ENCODE measurements at regions not wholly inside any gene's neighbourhood (a gene's known extent, or its start where the extent isn't known, plus 50 kb on each side); places are given as distances from the start of the nearest gene placed in this dataset.

DNA sequence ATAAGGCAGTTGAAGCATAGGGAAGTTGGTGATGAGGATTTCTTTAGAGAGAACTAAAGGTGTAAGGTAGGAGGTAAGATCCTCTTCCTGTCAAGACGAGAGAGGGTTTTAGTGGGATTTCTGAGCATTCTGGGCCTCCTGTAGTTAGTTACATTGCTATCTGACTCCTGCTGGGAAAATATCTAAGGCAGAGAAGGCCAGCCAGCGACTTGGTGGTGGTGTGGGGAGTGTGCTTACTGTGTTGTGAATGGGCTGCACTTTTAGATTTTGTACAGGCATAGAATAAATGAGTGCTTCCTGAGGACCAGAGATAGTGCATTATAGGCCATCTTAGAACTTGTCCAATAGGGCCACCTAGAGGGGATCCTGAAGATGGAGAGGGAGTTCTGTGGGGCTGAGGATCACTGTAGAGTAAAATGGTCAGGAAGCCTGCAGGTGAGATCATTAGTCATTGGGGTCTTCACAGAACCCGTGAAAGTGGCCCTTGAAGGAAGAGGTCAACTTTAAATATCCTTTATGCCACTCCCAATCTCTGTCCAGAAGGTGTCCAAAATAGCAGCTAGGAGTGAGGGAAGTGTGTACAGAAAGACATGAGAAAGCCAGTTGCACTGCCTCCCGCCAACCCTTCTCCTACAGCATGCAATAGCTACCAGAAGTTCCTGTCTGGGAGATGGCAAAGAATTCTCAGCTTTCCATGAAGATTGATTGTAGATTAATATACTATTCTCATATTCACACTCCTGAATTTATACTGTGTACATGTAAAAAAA lies 266.6 kb downstream of the POLR1F start:
- H3K27ac ChIP-seq (ENCODE audit: low read depth, low read length), result no peak overlapping the region
- no peaks in the 10 kb centered on the region for H3K27me3 ChIP-seq (ENCODE audit: insufficient read depth, low read length)
- intact Hi-C loops (cut with micrococcal nuclease), result no loop called here
- Mint-ChIP-seq H3K27me3 (no peaks in the 10 kb centered on the region), H3K9me3 (peaks cover 0 to 4% (median under 1%) of the 10 kb centered on the region in 8 donors), H3K4me3 (no peak overlapping the region), H3K4me1 (no peaks in the 10 kb centered on the region), H3K36me3 (no peaks in the 10 kb centered on the region), H3K27ac (no peak overlapping the region)
- no peak for DNase-seq
- H3K4me3 ChIP-seq (ENCODE audit: low read length in 2 of 2), result no peak overlapping the region
- ChIA-PET POLR2A (ENCODE audit: partially characterized antibody) (no interaction called here), CTCF (ENCODE audit: partially characterized antibody) (no interaction called here)
- H3K36me3 ChIP-seq (ENCODE audit: insufficient read depth, low read length), result no peaks in the 10 kb centered on the region
- no peaks in the 10 kb centered on the region for H3K4me1 ChIP-seq (ENCODE audit: insufficient read depth, low read length)
- H3K9me3 ChIP-seq (ENCODE audit: control insufficient read depth in 1 of 2, low read length in 2 of 2), result no peaks in the 10 kb centered on the region

GRCh38 chr7:19439517-19439916 lies 269.3 kb downstream of the POLR1F start:
- Histone ChIP-seq H3K9me3 (ENCODE audit: control insufficient read depth in 1 of 2, low read length in 2 of 2) (no peaks in the 10 kb centered on the region), H3K27me3 (ENCODE audit: insufficient read depth, low read length) (no peaks in the 10 kb centered on the region), H3K36me3 (ENCODE audit: insufficient read depth, low read length) (no peaks in the 10 kb centered on the region), H3K4me3 (ENCODE audit: low read length in 2 of 2) (no peak overlapping the region), H3K4me1 (ENCODE audit: insufficient read depth, low read length) (no peaks in the 10 kb centered on the region), H3K27ac (ENCODE audit: low read depth, low read length) (no peak overlapping the region)
- Mint-ChIP-seq H3K9me3 (peaks cover 0 to 4% (median under 1%) of the 10 kb centered on the region in 8 donors), H3K4me1 (no peaks in the 10 kb centered on the region), H3K27ac (no peak overlapping the region), H3K27me3 (no peaks in the 10 kb centered on the region), H3K36me3 (no peaks in the 10 kb centered on the region), H3K4me3 (no peak overlapping the region)
- intact Hi-C loops (cut with micrococcal nuclease), result no loop called here
- no peak for DNase-seq
- CTCF ChIA-PET (ENCODE audit: partially characterized antibody), result no interaction called here
- POLR2A ChIA-PET (ENCODE audit: partially characterized antibody), result no interaction called here

DNA sequence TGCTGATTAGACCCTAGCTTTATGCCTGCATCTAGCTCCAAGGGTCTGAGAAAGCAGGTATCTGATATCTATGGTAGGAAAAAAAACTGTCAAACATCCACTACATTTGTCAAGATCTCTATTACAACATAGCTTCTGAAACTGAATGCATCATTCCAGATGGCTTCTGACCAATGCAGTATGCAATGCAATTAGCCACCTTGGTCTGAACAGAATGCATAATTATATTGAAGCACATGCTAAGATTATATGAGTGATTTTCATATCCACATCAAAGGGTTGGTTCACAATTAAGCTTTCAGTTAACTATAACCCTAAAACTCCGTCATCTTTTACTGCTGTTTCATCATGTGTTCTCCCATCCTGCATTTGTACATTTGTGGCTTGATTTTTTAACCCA lies 271.4 kb downstream of the POLR1F start:
- no peak overlapping the region for H3K4me3 Mint-ChIP-seq
- ChIA-PET POLR2A (ENCODE audit: partially characterized antibody) (no interaction called here), CTCF (ENCODE audit: partially characterized antibody) (interaction anchor here (0.6 kb wide), 1 partner anchor 11 kb away, joined by 3 read pairs; no protein-coding TSS in a partner anchor)
- Histone ChIP-seq H3K36me3 (ENCODE audit: insufficient read depth, low read length) (no peaks in the 10 kb centered on the region), H3K9me3 (ENCODE audit: control insufficient read depth in 1 of 2, low read length in 2 of 2) (no peaks in the 10 kb centered on the region), H3K4me3 (ENCODE audit: low read length in 2 of 2) (no peak overlapping the region), H3K27ac (ENCODE audit: low read depth, low read length) (no peak overlapping the region), H3K27me3 (ENCODE audit: insufficient read depth, low read length) (no peaks in the 10 kb centered on the region), H3K4me1 (ENCODE audit: insufficient read depth, low read length) (no peaks in the 10 kb centered on the region)
- no peak overlapping the region for H3K27ac Mint-ChIP-seq
- no peaks in the 10 kb centered on the region for H3K36me3 Mint-ChIP-seq
- H3K4me1 Mint-ChIP-seq, result no peaks in the 10 kb centered on the region
- intact Hi-C loops (cut with micrococcal nuclease), result no loop called here
- peaks cover 0 to 4% (median 0%) of the 10 kb centered on the region in 8 donors for H3K9me3 Mint-ChIP-seq
- no peak for DNase-seq
- no peaks in the 10 kb centered on the region for H3K27me3 Mint-ChIP-seq

- no peaks in the 10 kb centered on the region for H3K36me3 Mint-ChIP-seq
- intact Hi-C loops (cut with micrococcal nuclease), result no loop called here
- ChIA-PET CTCF (ENCODE audit: partially characterized antibody) (no interaction called here), POLR2A (ENCODE audit: partially characterized antibody) (no interaction called here)
- Histone ChIP-seq H3K36me3 (ENCODE audit: insufficient read depth, low read length) (no peaks in the 10 kb centered on the region), H3K27me3 (ENCODE audit: insufficient read depth, low read length) (no peaks in the 10 kb centered on the region), H3K4me1 (ENCODE audit: insufficient read depth, low read length) (no peaks in the 10 kb centered on the region), H3K27ac (ENCODE audit: low read depth, low read length) (no peak overlapping the region), H3K4me3 (ENCODE audit: low read length in 2 of 2) (no peak overlapping the region), H3K9me3 (ENCODE audit: control insufficient read depth in 1 of 2, low read length in 2 of 2) (no peaks in the 10 kb centered on the region)
- H3K4me3 Mint-ChIP-seq, result no peak overlapping the region
- no peak overlapping the region for H3K27ac Mint-ChIP-seq
- H3K4me1 Mint-ChIP-seq, result no peaks in the 10 kb centered on the region
- no peak for DNase-seq
- H3K27me3 Mint-ChIP-seq, result no peaks in the 10 kb centered on the region
- peaks cover 0 to 4% (median under 1%) of the 10 kb centered on the region in 8 donors for H3K9me3 Mint-ChIP-seq
Observed at GRCh38 chr7:19427944-19428343, 280.9 kb downstream of the POLR1F start.

GRCh38 chr7:19421861-19422260 lies 276.6 kb upstream of the FERD3L start:
- Histone ChIP-seq H3K36me3 (ENCODE audit: insufficient read depth, low read length) (no peaks in the 10 kb centered on the region), H3K27ac (ENCODE audit: low read depth, low read length) (no peak overlapping the region), H3K4me3 (ENCODE audit: low read length in 2 of 2) (no peak overlapping the region), H3K9me3 (ENCODE audit: control insufficient read depth in 1 of 2, low read length in 2 of 2) (no peaks in the 10 kb centered on the region), H3K27me3 (ENCODE audit: insufficient read depth, low read length) (no peaks in the 10 kb centered on the region), H3K4me1 (ENCODE audit: insufficient read depth, low read length) (no peaks in the 10 kb centered on the region)
- Mint-ChIP-seq H3K27ac (no peak overlapping the region), H3K27me3 (no peaks in the 10 kb centered on the region), H3K9me3 (peaks cover 0 to 6% (median 0%) of the 10 kb centered on the region in 8 donors), H3K4me3 (no peak overlapping the region), H3K36me3 (no peaks in the 10 kb centered on the region), H3K4me1 (no peaks in the 10 kb centered on the region)
- intact Hi-C loops (cut with micrococcal nuclease), result no loop called here
- POLR2A ChIA-PET (ENCODE audit: partially characterized antibody), result no interaction called here
- CTCF ChIA-PET (ENCODE audit: partially characterized antibody), result no interaction called here
- no peak for DNase-seq

DNA sequence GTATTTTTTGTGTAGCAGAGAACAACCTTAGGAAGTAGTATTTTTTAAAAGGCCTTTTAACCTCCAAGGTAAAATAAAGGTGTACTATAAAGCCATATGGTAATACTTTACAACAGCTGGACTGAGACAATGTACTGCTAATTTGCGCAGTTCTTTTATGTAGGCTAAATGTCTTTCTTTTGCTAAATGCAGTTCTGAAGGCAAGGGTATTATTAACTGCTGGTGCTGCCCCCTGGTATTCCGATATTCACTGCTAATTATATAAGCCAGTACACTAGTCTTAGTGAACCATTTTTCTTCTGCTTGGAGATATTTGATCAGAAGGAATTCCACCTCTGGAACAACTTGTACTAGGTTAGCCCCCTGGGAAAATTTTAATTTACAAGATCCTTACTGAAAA lies 272.0 kb upstream of the FERD3L start:
- H3K4me3 Mint-ChIP-seq, result no peak overlapping the region
- peaks cover 0 to 15% (median 0%) of the 10 kb centered on the region in 8 donors for H3K9me3 Mint-ChIP-seq
- H3K27me3 Mint-ChIP-seq, result no peaks in the 10 kb centered on the region
- ChIA-PET CTCF (ENCODE audit: partially characterized antibody) (no interaction called here), POLR2A (ENCODE audit: partially characterized antibody) (no interaction called here)
- no peak overlapping the region for H3K27ac Mint-ChIP-seq
- intact Hi-C loops (cut with micrococcal nuclease), result no loop called here
- no peaks in the 10 kb centered on the region for H3K4me1 ChIP-seq (ENCODE audit: insufficient read depth, low read length)
- no peak overlapping the region for H3K4me3 ChIP-seq (ENCODE audit: low read length in 2 of 2)
- H3K36me3 Mint-ChIP-seq, result no peaks in the 10 kb centered on the region
- no peaks in the 10 kb centered on the region for H3K4me1 Mint-ChIP-seq
- no peak for DNase-seq
- no peaks in the 10 kb centered on the region for H3K9me3 ChIP-seq (ENCODE audit: control insufficient read depth in 1 of 2, low read length in 2 of 2)
- H3K27ac ChIP-seq (ENCODE audit: low read depth, low read length), result no peak overlapping the region
- H3K27me3 ChIP-seq (ENCODE audit: insufficient read depth, low read length), result no peaks in the 10 kb centered on the region
- H3K36me3 ChIP-seq (ENCODE audit: insufficient read depth, low read length), result no peaks in the 10 kb centered on the region

- no peaks in the 10 kb centered on the region for H3K36me3 Mint-ChIP-seq
- intact Hi-C loops (cut with micrococcal nuclease), result no loop called here
- no peak for DNase-seq
- H3K9me3 Mint-ChIP-seq, result peaks cover 0 to 19% (median 2%) of the 10 kb centered on the region in 8 donors
- ChIA-PET POLR2A (ENCODE audit: partially characterized antibody) (no interaction called here), CTCF (ENCODE audit: partially characterized antibody) (no interaction called here)
- Histone ChIP-seq H3K4me1 (ENCODE audit: insufficient read depth, low read length) (no peaks in the 10 kb centered on the region), H3K36me3 (ENCODE audit: insufficient read depth, low read length) (no peaks in the 10 kb centered on the region), H3K9me3 (ENCODE audit: control insufficient read depth in 1 of 2, low read length in 2 of 2) (no peaks in the 10 kb centered on the region), H3K4me3 (ENCODE audit: low read length in 2 of 2) (no peak overlapping the region), H3K27me3 (ENCODE audit: insufficient read depth, low read length) (no peaks in the 10 kb centered on the region), H3K27ac (ENCODE audit: low read depth, low read length) (no peak overlapping the region)
- H3K4me1 Mint-ChIP-seq, result no peaks in the 10 kb centered on the region
- no peak overlapping the region for H3K27ac Mint-ChIP-seq
- no peak overlapping the region for H3K4me3 Mint-ChIP-seq
- no peaks in the 10 kb centered on the region for H3K27me3 Mint-ChIP-seq
Observed at GRCh38 chr7:19415123-19415522, 269.9 kb upstream of the FERD3L start.
